OCI-LY1 (cell line): ENCODE measurements at regions not wholly inside any gene's neighbourhood (a gene's known extent, or its start where the extent isn't known, plus 50 kb on each side); places are given as distances from the start of the nearest gene placed in this dataset.
"Not testable (repeated sequence)": the region's sequence is repeated elsewhere in the genome, so short reads cannot be mapped to it uniquely, and the experiment has no call there.

ENCODE experiments used
- H2AFZ ChIP-seq: fragments of 200-600 bp; sonication (generic), shearing (Covaris generic); 2 replicates; pipeline ENCODE4 v1.6.0; 2014; ENCODE audit warnings: antibody characterized with exemption, mild to moderate bottlenecking, low read length
- H3F3A ChIP-seq: fragments of 200-600 bp; sonication (generic), shearing (Covaris generic); 2 replicates; pipeline ENCODE4 v1.6.0; 2014; ENCODE audit warnings: mild to moderate bottlenecking, antibody characterized with exemption, low read length, moderate library complexity; ENCODE audit not compliant: insufficient read depth
- H3K27ac ChIP-seq: fragments of 200-600 bp; sonication (generic); 2 replicates; pipeline ENCODE4 v1.5.1; 2014; ENCODE audit warnings: low read length, mixed run types, mild to moderate bottlenecking, low read depth; ENCODE audit not compliant: poor library complexity, severe bottlenecking
- H3K27me3 ChIP-seq: fragments of 200-600 bp; sonication (generic); 2 replicates; pipeline ENCODE4 v1.6.0; 2014; ENCODE audit warnings: antibody characterized with exemption, mild to moderate bottlenecking, low read length, moderate library complexity; ENCODE audit not compliant: insufficient read depth
- H3K36me3 ChIP-seq: fragments of 200-600 bp; sonication (generic); 2 replicates; pipeline ENCODE4 v1.6.1; 2014; ENCODE audit warnings: mild to moderate bottlenecking, antibody characterized with exemption, low read length, moderate library complexity, mixed read lengths; ENCODE audit not compliant: insufficient read depth
- H3K4me1 ChIP-seq: fragments of 200-600 bp; sonication (generic); 2 replicates; pipeline ENCODE4 v1.5.1; 2014; ENCODE audit warnings: mild to moderate bottlenecking, low read length, moderate library complexity; ENCODE audit not compliant: insufficient read depth, severe bottlenecking
- H3K4me2 ChIP-seq: fragments of 200-600 bp; sonication (generic), shearing (Covaris generic); 2 replicates; pipeline ENCODE4 v1.6.1; 2014; ENCODE audit warnings: low read length
- H3K4me3 ChIP-seq: fragments of 200-600 bp; sonication (generic); 2 replicates; pipeline ENCODE4 v1.5.1; 2014; ENCODE audit warnings: low read length, low read depth, mild to moderate bottlenecking, mixed read lengths; ENCODE audit not compliant: poor library complexity, severe bottlenecking
- H3K79me2 ChIP-seq: fragments of 200-600 bp; shearing (Covaris generic); 2 replicates; pipeline ENCODE4 v1.6.1; 2016; ENCODE audit warnings: mixed run types, low read length, mixed read lengths; ENCODE audit not compliant: insufficient read depth
- H3K9ac ChIP-seq: fragments of 200-600 bp; sonication (generic), shearing (Covaris generic); 2 replicates; pipeline ENCODE4 v1.6.1; 2014; ENCODE audit warnings: mild to moderate bottlenecking, low read length, mixed read lengths
- H3K9me2 ChIP-seq: fragments of 200-600 bp; sonication (generic), shearing (Covaris generic); 2 replicates; pipeline ENCODE4 v1.6.1; 2014; ENCODE audit warnings: low read depth, mild to moderate bottlenecking, low read length, mixed read lengths
- H3K9me3 ChIP-seq: fragments of 200-600 bp; shearing (Covaris generic); 2 replicates; pipeline ENCODE4 v1.6.1; 2014; ENCODE audit warnings: low read length, mixed read lengths
- H4K20me1 ChIP-seq: fragments of 200-600 bp; sonication (generic), shearing (Covaris generic); 2 replicates; pipeline ENCODE4 v1.6.0; 2016; ENCODE audit warnings: mild to moderate bottlenecking, low read length; ENCODE audit not compliant: insufficient read depth
- CTCF ChIP-seq: fragments of 200-600 bp; sonication (generic), shearing (Covaris generic); IDR thresholded peaks from 2 replicates; pipeline ENCODE4 v1.5.1; 2017; ENCODE audit warnings: mild to moderate bottlenecking, antibody characterized with exemption, low read length, moderate library complexity, mixed read lengths
- EZH2 ChIP-seq: fragments of 200-600 bp; sonication (generic), shearing (Covaris generic); IDR thresholded peaks from 2 replicates; pipeline ENCODE4 v1.8.0; 2017; ENCODE audit warnings: borderline replicate concordance, mixed run types, mild to moderate bottlenecking, antibody characterized with exemption, low read length, moderate library complexity, mixed read lengths

- no peak overlapping the region for H3K9ac ChIP-seq
- no peaks in the 10 kb centered on the region for H3K79me2 ChIP-seq
- peaks cover 7% of the 10 kb centered on the region for H3K4me1 ChIP-seq
- no peaks in the 10 kb centered on the region for H3K9me2 ChIP-seq
- H3K4me2 ChIP-seq: no peak overlapping the region
- no peak overlapping the region for H2AFZ ChIP-seq
- H3K36me3 ChIP-seq: no peaks in the 10 kb centered on the region
- no peak for TF ChIP-seq EZH2
- no peak for TF ChIP-seq CTCF
- H3K4me3 ChIP-seq: no peak overlapping the region
- no peaks in the 10 kb centered on the region for H4K20me1 ChIP-seq
- no peaks in the 10 kb centered on the region for H3K9me3 ChIP-seq
- H3F3A ChIP-seq: no peaks in the 10 kb centered on the region
- no peaks in the 10 kb centered on the region for H3K27me3 ChIP-seq
- no peak overlapping the region for H3K27ac ChIP-seq
These were observed 1208.0 kb downstream of the DIAPH3 start for GRCh38 chr13:58955546-58956385.

- H3K9me3 ChIP-seq, H3K4me2 ChIP-seq, H2AFZ ChIP-seq, H3F3A ChIP-seq, H3K9ac ChIP-seq, H3K4me1 ChIP-seq, H3K27ac ChIP-seq, H3K27me3 ChIP-seq, H3K4me3 ChIP-seq, H3K79me2 ChIP-seq, H3K36me3 ChIP-seq, H3K9me2 ChIP-seq, H4K20me1 ChIP-seq: not testable (repeated sequence)
These were observed 1205.6 kb downstream of the DIAPH3 start for GRCh38 chr13:58958097-58958496.

GRCh38 chr13:58960888-58961287 lies 1202.8 kb downstream of the DIAPH3 start:
- no peak overlapping the region for H2AFZ ChIP-seq
- no peak overlapping the region for H3K4me3 ChIP-seq
- no peaks in the 10 kb centered on the region for H3K27me3 ChIP-seq
- H4K20me1 ChIP-seq: no peaks in the 10 kb centered on the region
- no peak; the same call in 1 of the 2 replicates for TF ChIP-seq CTCF
- TF ChIP-seq EZH2: no peak
- H3K36me3 ChIP-seq: no peaks in the 10 kb centered on the region
- no peak overlapping the region for H3K9ac ChIP-seq
- no peak overlapping the region for H3K27ac ChIP-seq
- H3K4me1 ChIP-seq: no peaks in the 10 kb centered on the region
- no peak overlapping the region for H3K4me2 ChIP-seq
- no peaks in the 10 kb centered on the region for H3F3A ChIP-seq
- no peaks in the 10 kb centered on the region for H3K9me2 ChIP-seq
- no peaks in the 10 kb centered on the region for H3K9me3 ChIP-seq
- no peaks in the 10 kb centered on the region for H3K79me2 ChIP-seq

- TF ChIP-seq CTCF (no peak), EZH2 (no peak)
- Histone ChIP-seq H3K27ac (no peak overlapping the region), H3K36me3 (no peaks in the 10 kb centered on the region), H3K4me3 (no peak overlapping the region), H3F3A (no peaks in the 10 kb centered on the region), H2AFZ (no peak overlapping the region), H3K79me2 (no peaks in the 10 kb centered on the region), H4K20me1 (no peaks in the 10 kb centered on the region), H3K4me2 (no peak overlapping the region), H3K27me3 (no peaks in the 10 kb centered on the region), H3K4me1 (no peaks in the 10 kb centered on the region), H3K9me2 (no peaks in the 10 kb centered on the region), H3K9me3 (no peaks in the 10 kb centered on the region), H3K9ac (no peak overlapping the region)
These were observed 1200.4 kb downstream of the DIAPH3 start for GRCh38 chr13:58963321-58963720.
